ENCODE measurements at regions not wholly inside any gene's neighbourhood (a gene's known extent, or its start where the extent isn't known, plus 50 kb on each side); places are given as distances from the start of the nearest gene placed in this dataset.

DNA sequence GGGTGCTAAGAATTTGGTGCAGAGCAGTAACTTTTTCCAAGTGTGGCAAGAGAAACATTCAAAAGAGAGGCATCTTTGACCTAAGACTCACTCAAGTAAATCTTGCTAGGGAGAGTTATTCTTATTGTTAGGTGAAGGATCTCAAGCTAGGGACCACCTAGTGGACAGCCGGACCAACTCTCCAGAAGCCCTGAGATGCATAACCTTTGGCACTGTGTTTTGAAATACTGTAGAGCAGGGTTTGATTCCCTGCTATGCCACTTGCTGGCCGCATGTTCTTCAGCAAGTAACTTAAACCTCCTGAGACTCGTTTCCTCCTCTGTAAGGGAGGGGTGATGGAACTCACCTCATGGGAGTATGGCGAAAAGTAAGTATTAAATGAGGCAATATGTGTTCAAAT is 336.1 kb upstream of the ADAMTSL1 start:
- no peaks in the 10 kb centered on the region for H3K9me3 ChIP-seq (ENCODE audit: insufficient read depth, low read depth, low read length)
- no peaks in the 10 kb centered on the region for H3K27me3 ChIP-seq (ENCODE audit: insufficient read depth, low read length)
- no peak overlapping the region for H3K9ac ChIP-seq (ENCODE audit: low read depth, low read length)
- H3K27ac ChIP-seq (ENCODE audit: low read length), result no peak overlapping the region
- no peaks in the 10 kb centered on the region for H3K4me1 ChIP-seq (ENCODE audit: insufficient read depth, low read length)
- no peak overlapping the region for H3K4me3 ChIP-seq (ENCODE audit: low read length)
- no peaks in the 10 kb centered on the region for H3K36me3 ChIP-seq (ENCODE audit: insufficient read depth, low read depth, low read length)

- Histone ChIP-seq H3K27me3 (ENCODE audit: insufficient read depth, low read length) (no peaks in the 10 kb centered on the region), H3K27ac (ENCODE audit: low read length) (no peak overlapping the region), H3K4me3 (ENCODE audit: low read length) (no peak overlapping the region), H3K9me3 (ENCODE audit: insufficient read depth, low read depth, low read length) (no peaks in the 10 kb centered on the region), H3K36me3 (ENCODE audit: insufficient read depth, low read depth, low read length) (no peaks in the 10 kb centered on the region), H3K4me1 (ENCODE audit: insufficient read depth, low read length) (no peaks in the 10 kb centered on the region), H3K9ac (ENCODE audit: low read depth, low read length) (no peak overlapping the region)
Measured at GRCh38 chr9:18138656-18139055, 335.3 kb upstream of the ADAMTSL1 start.

GRCh38 chr9:18141681-18142080 is 332.3 kb upstream of the ADAMTSL1 start:
- no peak overlapping the region for H3K27ac ChIP-seq (ENCODE audit: low read length)

DNA sequence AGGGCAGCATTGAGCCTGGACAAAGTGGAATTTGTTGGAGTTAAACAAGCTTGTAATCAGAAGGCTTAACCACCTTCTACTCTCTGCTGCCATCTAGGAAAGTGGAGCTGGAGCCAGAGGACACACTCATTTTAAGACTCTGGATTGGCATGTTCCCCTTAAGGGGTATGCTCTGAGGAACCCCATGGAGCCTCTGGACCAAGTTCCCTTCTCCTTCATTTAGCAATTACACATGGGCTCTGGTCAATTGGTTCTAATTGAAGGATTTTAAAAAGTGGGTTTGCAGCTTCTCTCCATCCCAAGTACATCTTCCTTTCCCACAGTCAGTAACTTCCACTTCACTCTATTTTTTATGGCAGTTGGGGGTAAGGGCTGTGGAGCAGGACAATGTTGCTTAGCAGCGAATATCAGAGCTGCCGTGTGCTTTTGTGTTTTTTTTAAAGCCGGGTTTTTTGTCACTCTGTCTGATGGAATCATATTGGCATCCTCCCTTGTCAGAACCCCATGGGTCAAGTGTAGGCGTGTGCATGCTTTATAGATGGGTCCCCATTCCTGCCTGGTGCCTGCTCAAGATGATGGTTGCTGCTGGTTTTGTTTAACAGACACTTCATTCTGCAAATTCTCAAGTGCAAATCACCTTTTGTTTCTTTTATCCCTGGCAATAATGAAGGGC is 330.7 kb upstream of the ADAMTSL1 start:
- no peaks in the 10 kb centered on the region for H3K36me3 ChIP-seq (ENCODE audit: insufficient read depth, low read depth, low read length)
- H3K27ac ChIP-seq (ENCODE audit: low read length), result no peak overlapping the region
- H3K4me1 ChIP-seq (ENCODE audit: insufficient read depth, low read length), result peaks cover 3% of the 10 kb centered on the region; the same call in 1 of the 2 replicates
- no peaks in the 10 kb centered on the region for H3K27me3 ChIP-seq (ENCODE audit: insufficient read depth, low read length)
- H3K9me3 ChIP-seq (ENCODE audit: insufficient read depth, low read depth, low read length), result no peaks in the 10 kb centered on the region
- H3K4me3 ChIP-seq (ENCODE audit: low read length), result no peak overlapping the region
- H3K9ac ChIP-seq (ENCODE audit: low read depth, low read length), result no peak overlapping the region

More at GRCh38 chr9:18141681-18142080, 332.3 kb upstream of the ADAMTSL1 start:
- Histone ChIP-seq H3K9ac (ENCODE audit: low read depth, low read length) (no peak overlapping the region), H3K4me1 (ENCODE audit: insufficient read depth, low read length) (peaks cover 3% of the 10 kb centered on the region; the same call in 1 of the 2 replicates), H3K36me3 (ENCODE audit: insufficient read depth, low read depth, low read length) (no peaks in the 10 kb centered on the region), H3K9me3 (ENCODE audit: insufficient read depth, low read depth, low read length) (no peaks in the 10 kb centered on the region), H3K27me3 (ENCODE audit: insufficient read depth, low read length) (no peaks in the 10 kb centered on the region), H3K4me3 (ENCODE audit: low read length) (no peak overlapping the region)

GRCh38 chr9:18146329-18146728 is 327.6 kb upstream of the ADAMTSL1 start:
- no peaks in the 10 kb centered on the region for H3K27me3 ChIP-seq (ENCODE audit: insufficient read depth, low read length)
- H3K4me3 ChIP-seq (ENCODE audit: low read length), result no peak overlapping the region
- no peak overlapping the region for H3K9ac ChIP-seq (ENCODE audit: low read depth, low read length)
- H3K4me1 ChIP-seq (ENCODE audit: insufficient read depth, low read length), result peaks cover 3% of the 10 kb centered on the region; the same call in 1 of the 2 replicates
- H3K9me3 ChIP-seq (ENCODE audit: insufficient read depth, low read depth, low read length), result no peaks in the 10 kb centered on the region
- H3K36me3 ChIP-seq (ENCODE audit: insufficient read depth, low read depth, low read length), result no peaks in the 10 kb centered on the region
- no peak overlapping the region for H3K27ac ChIP-seq (ENCODE audit: low read length)

GRCh38 chr9:18149471-18150011 is 324.4 kb upstream of the ADAMTSL1 start:
- no peak overlapping the region for H3K4me3 ChIP-seq (ENCODE audit: low read length)
- no peak overlapping the region for H3K27ac ChIP-seq (ENCODE audit: low read length)

DNA sequence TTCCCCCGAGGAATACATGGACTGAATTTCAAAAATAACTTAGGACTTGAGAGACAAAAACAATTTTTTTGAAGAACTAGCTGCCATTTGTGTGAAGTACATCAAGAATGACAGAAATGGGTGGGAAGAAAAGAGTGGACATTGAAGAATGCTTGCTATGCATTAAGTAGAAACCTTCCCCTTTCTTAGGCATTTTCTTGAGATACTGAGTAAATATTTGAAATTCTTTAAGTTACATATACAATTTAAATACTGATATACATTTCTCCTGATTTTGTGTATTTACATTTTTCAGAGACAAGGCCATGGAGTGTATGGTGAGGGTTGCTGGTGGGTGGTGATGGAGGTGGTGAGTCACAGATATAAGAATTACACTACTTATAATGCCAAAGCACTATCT is 319.3 kb upstream of the ADAMTSL1 start:
- Histone ChIP-seq H3K27me3 (ENCODE audit: insufficient read depth, low read length) (no peaks in the 10 kb centered on the region), H3K9ac (ENCODE audit: low read depth, low read length) (no peak overlapping the region), H3K36me3 (ENCODE audit: insufficient read depth, low read depth, low read length) (no peaks in the 10 kb centered on the region), H3K4me1 (ENCODE audit: insufficient read depth, low read length) (no peaks in the 10 kb centered on the region), H3K9me3 (ENCODE audit: insufficient read depth, low read depth, low read length) (no peaks in the 10 kb centered on the region), H3K27ac (ENCODE audit: low read length) (no peak overlapping the region), H3K4me3 (ENCODE audit: low read length) (no peak overlapping the region)

More at GRCh38 chr9:18149471-18150011, 324.4 kb upstream of the ADAMTSL1 start:
- Histone ChIP-seq H3K4me1 (ENCODE audit: insufficient read depth, low read length) (peaks cover 3% of the 10 kb centered on the region; the same call in 1 of the 2 replicates), H3K9me3 (ENCODE audit: insufficient read depth, low read depth, low read length) (no peaks in the 10 kb centered on the region), H3K9ac (ENCODE audit: low read depth, low read length) (no peak overlapping the region), H3K27me3 (ENCODE audit: insufficient read depth, low read length) (no peaks in the 10 kb centered on the region), H3K36me3 (ENCODE audit: insufficient read depth, low read depth, low read length) (no peaks in the 10 kb centered on the region)

DNA sequence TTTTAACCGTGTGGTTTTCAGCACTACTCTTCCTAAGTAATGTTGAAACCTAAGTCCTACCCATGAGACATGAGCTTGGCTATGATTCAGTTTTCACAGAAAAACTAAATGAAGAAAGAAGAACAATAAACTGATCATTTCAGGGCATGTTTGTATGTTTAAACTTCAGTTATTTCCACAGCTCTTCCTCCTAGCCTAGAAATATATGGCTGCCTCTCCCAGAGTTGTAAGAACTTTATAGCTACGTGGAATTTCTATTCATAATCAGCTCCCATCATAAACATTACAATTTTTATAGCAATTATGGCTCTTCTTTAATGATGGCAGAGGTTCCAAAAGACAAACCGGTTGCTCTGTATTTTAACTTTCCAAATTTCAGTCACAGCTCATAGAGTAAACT is 314.7 kb upstream of the ADAMTSL1 start:
- H3K27me3 ChIP-seq (ENCODE audit: insufficient read depth, low read length), result no peaks in the 10 kb centered on the region
- no peaks in the 10 kb centered on the region for H3K36me3 ChIP-seq (ENCODE audit: insufficient read depth, low read depth, low read length)
- H3K4me1 ChIP-seq (ENCODE audit: insufficient read depth, low read length), result no peaks in the 10 kb centered on the region
- H3K9me3 ChIP-seq (ENCODE audit: insufficient read depth, low read depth, low read length), result no peaks in the 10 kb centered on the region
- H3K4me3 ChIP-seq (ENCODE audit: low read length), result no peak overlapping the region
- H3K27ac ChIP-seq (ENCODE audit: low read length), result no peak overlapping the region
- no peak overlapping the region for H3K9ac ChIP-seq (ENCODE audit: low read depth, low read length)

DNA sequence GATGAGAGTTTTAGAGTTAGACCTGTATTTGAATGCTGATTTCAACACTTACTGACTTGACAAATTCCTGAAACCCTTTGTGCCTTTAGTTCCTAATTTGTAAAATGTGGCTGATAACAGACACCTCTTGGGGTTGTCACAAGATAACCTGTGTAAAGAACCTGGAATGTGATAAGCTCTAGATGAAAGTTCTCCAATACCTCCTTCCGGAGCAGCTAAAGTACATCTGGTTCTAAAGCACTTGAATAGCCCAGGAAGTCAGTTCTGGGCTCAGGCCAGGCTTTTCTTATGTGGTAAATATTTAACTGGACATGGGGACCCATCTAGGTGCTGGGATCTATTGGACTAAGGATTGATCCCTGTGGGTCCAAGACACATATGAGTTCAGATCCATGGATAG is 310.8 kb upstream of the ADAMTSL1 start:
- no peak overlapping the region for H3K27ac ChIP-seq (ENCODE audit: low read length)
- H3K27me3 ChIP-seq (ENCODE audit: insufficient read depth, low read length), result no peaks in the 10 kb centered on the region
- H3K36me3 ChIP-seq (ENCODE audit: insufficient read depth, low read depth, low read length), result no peaks in the 10 kb centered on the region
- no peaks in the 10 kb centered on the region for H3K4me1 ChIP-seq (ENCODE audit: insufficient read depth, low read length)
- no peak overlapping the region for H3K4me3 ChIP-seq (ENCODE audit: low read length)
- no peaks in the 10 kb centered on the region for H3K9me3 ChIP-seq (ENCODE audit: insufficient read depth, low read depth, low read length)
- no peak overlapping the region for H3K9ac ChIP-seq (ENCODE audit: low read depth, low read length)

DNA sequence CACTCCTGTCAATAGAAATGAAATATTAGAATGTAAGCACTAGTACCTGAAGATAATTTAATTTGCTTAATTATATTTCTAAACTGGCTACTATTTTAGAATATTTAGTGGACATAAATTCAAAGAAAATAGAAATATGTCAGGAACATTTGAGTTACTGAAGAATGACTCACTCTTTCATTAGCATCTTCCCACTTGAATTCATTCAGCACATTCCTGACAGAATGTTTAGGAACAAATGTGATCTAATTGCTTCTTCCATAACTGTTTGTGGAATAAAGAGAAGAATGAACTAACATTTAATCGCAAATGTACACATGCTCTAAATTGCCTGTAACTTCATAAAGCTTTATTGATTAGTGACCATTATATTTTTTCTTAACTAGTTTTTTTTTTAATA is 306.2 kb upstream of the ADAMTSL1 start:
- Histone ChIP-seq H3K4me3 (ENCODE audit: low read length) (no peak overlapping the region), H3K36me3 (ENCODE audit: insufficient read depth, low read depth, low read length) (no peaks in the 10 kb centered on the region), H3K4me1 (ENCODE audit: insufficient read depth, low read length) (no peaks in the 10 kb centered on the region), H3K9ac (ENCODE audit: low read depth, low read length) (no peak overlapping the region), H3K27me3 (ENCODE audit: insufficient read depth, low read length) (no peaks in the 10 kb centered on the region), H3K9me3 (ENCODE audit: insufficient read depth, low read depth, low read length) (no peaks in the 10 kb centered on the region), H3K27ac (ENCODE audit: low read length) (no peak overlapping the region)

- H3K27ac ChIP-seq (ENCODE audit: low read length), result no peak overlapping the region
- H3K4me3 ChIP-seq (ENCODE audit: low read length), result no peak overlapping the region
- H3K9ac ChIP-seq (ENCODE audit: low read depth, low read length), result no peak overlapping the region
- no peaks in the 10 kb centered on the region for H3K4me1 ChIP-seq (ENCODE audit: insufficient read depth, low read length)
- H3K36me3 ChIP-seq (ENCODE audit: insufficient read depth, low read depth, low read length), result no peaks in the 10 kb centered on the region
- H3K9me3 ChIP-seq (ENCODE audit: insufficient read depth, low read depth, low read length), result peaks cover 5% of the 10 kb centered on the region
- no peaks in the 10 kb centered on the region for H3K27me3 ChIP-seq (ENCODE audit: insufficient read depth, low read length)
Measured at GRCh38 chr9:18173923-18174322, 300.0 kb upstream of the ADAMTSL1 start.

DNA sequence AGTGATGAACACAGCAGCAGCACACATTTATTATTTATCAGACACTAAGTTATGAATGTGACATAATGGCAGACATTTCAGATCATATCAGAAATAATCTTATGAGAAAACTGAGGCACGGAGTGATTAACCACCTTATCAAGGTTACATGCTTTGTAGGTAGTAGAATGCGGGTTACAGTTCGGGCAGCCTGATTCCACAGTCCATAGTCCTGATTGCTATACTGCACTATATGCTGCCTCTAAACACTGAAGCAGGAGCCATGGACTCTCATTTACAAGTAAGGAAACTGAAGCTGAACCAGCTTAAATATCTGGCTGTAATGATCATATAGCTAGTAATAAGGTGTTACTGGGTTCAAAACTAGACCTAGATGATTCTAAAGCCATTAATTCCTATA is 291.3 kb upstream of the ADAMTSL1 start:
- Histone ChIP-seq H3K9ac (ENCODE audit: low read depth, low read length) (no peak overlapping the region), H3K27ac (ENCODE audit: low read length) (no peak overlapping the region), H3K36me3 (ENCODE audit: insufficient read depth, low read depth, low read length) (no peaks in the 10 kb centered on the region), H3K27me3 (ENCODE audit: insufficient read depth, low read length) (no peaks in the 10 kb centered on the region), H3K4me1 (ENCODE audit: insufficient read depth, low read length) (no peaks in the 10 kb centered on the region), H3K9me3 (ENCODE audit: insufficient read depth, low read depth, low read length) (peaks cover 3% of the 10 kb centered on the region), H3K4me3 (ENCODE audit: low read length) (no peak overlapping the region)
